ENCODE measurements at regions not wholly inside any gene's neighbourhood (a gene's known extent, or its start where the extent isn't known, plus 50 kb on each side); places are given as distances from the start of the nearest gene placed in this dataset.
"Not testable (repeated sequence)": the region's sequence is repeated elsewhere in the genome, so short reads cannot be mapped to it uniquely, and the experiment has no call there.

- no peak for DNase-seq (ENCODE audit: low spot score)
These were observed 1188.5 kb downstream of the BRD1 start for GRCh38 chr22:48639021-48639795.

- DNase-seq (ENCODE audit: low spot score): no peak
These were observed 1190.4 kb downstream of the BRD1 start for GRCh38 chr22:48637231-48637630.

GRCh38 chr22:48636746-48637145 lies 1190.9 kb downstream of the BRD1 start:
- no peak for DNase-seq (ENCODE audit: low spot score)

- DNase-seq (ENCODE audit: low spot score): no peak
These were observed 1191.9 kb downstream of the BRD1 start for GRCh38 chr22:48635816-48636215.

- DNase-seq (ENCODE audit: low spot score): no peak
These were observed 1192.6 kb downstream of the BRD1 start for GRCh38 chr22:48635031-48635430.

GRCh38 chr22:48633996-48634836 lies 1193.5 kb downstream of the BRD1 start:
- no peak for DNase-seq (ENCODE audit: low spot score)

GRCh38 chr22:48632646-48633246 lies 1194.9 kb downstream of the BRD1 start:
- no peak for DNase-seq (ENCODE audit: low spot score)

- DNase-seq (ENCODE audit: low spot score): no peak
These were observed 1196.3 kb downstream of the BRD1 start for GRCh38 chr22:48631288-48631863.

GRCh38 chr22:48630848-48631247 lies 1196.8 kb downstream of the BRD1 start:
- DNase-seq (ENCODE audit: low spot score): no peak

- DNase-seq (ENCODE audit: low spot score): no peak
These were observed 1197.3 kb downstream of the BRD1 start for GRCh38 chr22:48630433-48630754.

- DNase-seq (ENCODE audit: low spot score): no peak
These were observed 1197.8 kb downstream of the BRD1 start for GRCh38 chr22:48629631-48630432.

- no peak for DNase-seq (ENCODE audit: low spot score)
These were observed 1198.7 kb downstream of the BRD1 start for GRCh38 chr22:48628891-48629543.

- DNase-seq (ENCODE audit: low spot score): no peak
These were observed 1199.7 kb downstream of the BRD1 start for GRCh38 chr22:48627966-48628365.

GRCh38 chr22:48627203-48627602 lies 1200.5 kb downstream of the BRD1 start:
- no peak for DNase-seq (ENCODE audit: low spot score)

GRCh38 chr22:48624401-48624800 lies 1203.3 kb downstream of the BRD1 start:
- DNase-seq (ENCODE audit: low spot score): no peak

GRCh38 chr22:48622891-48623545 lies 1204.7 kb downstream of the BRD1 start:
- DNase-seq (ENCODE audit: low spot score): no peak

- no peak for DNase-seq (ENCODE audit: low spot score)
These were observed 1206.6 kb downstream of the BRD1 start for GRCh38 chr22:48621085-48621484.

GRCh38 chr22:48620460-48620859 lies 1207.2 kb downstream of the BRD1 start:
- not testable (repeated sequence) for DNase-seq (ENCODE audit: low spot score)

GRCh38 chr22:48619721-48620120 lies 1208.0 kb downstream of the BRD1 start:
- no peak for DNase-seq (ENCODE audit: low spot score)

GRCh38 chr22:48618326-48618725 lies 1209.3 kb downstream of the BRD1 start:
- DNase-seq (ENCODE audit: low spot score): no peak

GRCh38 chr22:48616656-48617055 lies 1211.0 kb downstream of the BRD1 start:
- DNase-seq (ENCODE audit: low spot score): no peak
